NCI-H1417 treated with DMSO at 0.1 percent for 48 hours (cell line): ENCODE measurements at regions not wholly inside any gene's neighbourhood (a gene's known extent, or its start where the extent isn't known, plus 50 kb on each side); places are given as distances from the start of the nearest gene placed in this dataset.

Experiments used
- DNase-seq: peaks from one replicate; lab custom pipeline; 2025; lab: John Stamatoyannopoulos, UW

DNA sequence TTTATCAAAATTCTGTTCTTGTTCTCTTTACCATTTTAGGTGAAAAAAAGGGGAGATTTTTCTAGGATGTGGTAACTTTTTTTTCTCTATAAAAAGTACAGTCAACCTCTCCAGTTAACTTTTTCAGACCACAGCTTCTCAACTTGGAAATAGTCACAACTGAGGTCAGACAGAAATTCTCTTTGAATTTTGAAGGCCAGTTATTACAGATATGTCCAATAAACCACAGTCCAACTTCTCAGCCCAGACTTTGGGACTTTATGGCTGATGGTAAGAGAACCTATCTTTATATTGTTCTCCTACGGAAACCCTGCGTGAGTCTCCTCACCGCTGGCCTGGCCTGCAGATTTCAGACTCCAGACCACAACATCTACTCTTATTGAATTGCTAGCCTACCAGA, 176.7 kb downstream of the DACT1 start:
- no peak for DNase-seq

DNA sequence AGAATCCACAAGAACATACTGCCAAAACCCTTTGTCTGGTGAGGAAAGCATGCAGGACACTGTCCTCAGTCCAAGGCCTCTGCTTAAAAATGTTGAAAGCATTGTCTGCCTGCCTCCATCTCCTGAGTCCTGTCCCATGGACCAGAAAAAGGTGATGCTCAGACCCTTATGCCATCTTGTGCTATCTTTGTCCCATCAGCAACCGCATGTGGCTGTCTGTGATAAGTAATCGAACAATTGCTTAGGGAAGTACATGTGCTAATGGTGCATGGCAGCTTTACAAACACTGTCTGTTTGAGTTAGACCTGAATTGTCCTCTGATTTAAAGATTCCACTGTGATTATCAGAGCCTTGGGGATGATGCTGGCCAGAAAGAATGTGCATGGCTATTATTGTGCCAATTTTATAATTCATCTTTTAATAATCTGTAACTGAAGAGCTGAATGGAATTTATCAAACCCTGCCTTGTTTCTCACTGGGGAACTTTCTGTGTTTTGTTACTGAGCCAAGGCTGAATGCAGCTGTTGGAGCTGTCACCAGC, 177.5 kb downstream of the DACT1 start:
- no peak for DNase-seq

DNA sequence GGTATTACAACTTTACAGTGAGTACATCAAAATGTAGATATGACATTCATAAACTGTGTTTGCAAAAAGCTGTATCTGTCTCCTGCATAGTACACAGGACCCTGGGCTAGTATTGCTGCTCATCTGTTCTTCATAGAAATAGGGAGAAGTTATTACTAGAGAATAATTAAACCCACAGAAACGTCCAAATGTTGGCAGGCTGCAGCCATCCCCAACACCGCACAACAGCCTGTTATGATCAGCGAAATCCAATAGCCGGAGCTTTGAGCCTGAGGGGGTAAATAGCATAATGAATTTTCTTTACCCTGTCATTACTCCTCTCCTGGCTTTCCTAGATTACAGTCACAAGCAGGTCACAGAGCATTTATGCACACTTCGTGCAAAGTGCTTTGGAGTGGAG, 178.0 kb downstream of the DACT1 start:
- DNase-seq, result no peak

DNA sequence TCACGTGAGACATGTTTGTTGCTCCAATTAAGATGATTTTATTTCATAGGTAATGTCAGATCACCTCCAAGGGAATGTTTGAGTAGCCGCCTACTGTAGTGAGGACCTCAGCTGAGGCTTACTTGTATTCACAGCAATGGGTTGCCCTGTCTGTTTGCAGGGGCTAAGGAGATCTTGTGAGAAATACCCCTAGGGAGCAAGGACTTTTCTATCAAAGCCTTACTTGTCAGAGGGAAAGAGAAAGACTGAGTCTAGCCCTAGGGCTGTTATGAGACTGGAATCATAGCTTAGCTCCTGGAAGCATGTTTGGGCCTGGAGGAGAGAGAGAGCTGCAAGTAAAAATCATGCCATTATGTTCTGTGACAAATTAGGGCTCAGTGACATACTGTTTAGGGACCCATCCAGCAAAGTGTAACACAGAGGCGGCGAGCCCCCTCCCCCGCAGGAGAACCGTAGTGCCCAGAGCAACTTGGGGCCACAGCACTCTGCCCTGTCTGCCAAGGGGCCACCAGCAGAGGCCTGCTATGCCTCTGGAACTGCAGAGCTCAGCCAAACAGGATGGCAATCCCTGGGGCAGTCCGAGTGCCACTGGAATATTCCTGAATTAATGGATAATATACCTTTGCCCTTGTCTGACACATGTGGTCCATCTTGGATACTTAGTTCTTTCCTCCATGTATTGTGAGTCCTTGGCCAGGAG, 178.8 kb downstream of the DACT1 start:
- DNase-seq, result no peak

DNA sequence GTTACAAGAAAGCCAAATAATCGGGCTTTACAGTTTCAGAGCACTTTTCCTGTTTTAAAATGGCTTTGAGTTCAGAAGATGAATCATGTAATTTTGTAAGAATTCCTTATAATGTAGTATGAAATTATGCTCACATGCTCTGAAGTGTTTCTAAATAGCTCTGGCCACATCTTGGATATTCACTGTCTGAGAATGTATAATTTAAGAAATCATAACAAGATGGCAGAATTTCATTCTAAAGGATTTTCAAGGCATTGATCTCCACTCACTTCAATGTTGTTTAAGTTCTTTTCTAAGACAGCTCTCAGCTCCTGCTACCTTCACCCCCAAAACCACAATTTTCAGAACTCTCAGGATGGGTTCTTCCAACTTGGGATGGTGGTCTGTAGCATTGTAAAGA, 180.1 kb downstream of the DACT1 start:
- DNase-seq, result no peak

DNA sequence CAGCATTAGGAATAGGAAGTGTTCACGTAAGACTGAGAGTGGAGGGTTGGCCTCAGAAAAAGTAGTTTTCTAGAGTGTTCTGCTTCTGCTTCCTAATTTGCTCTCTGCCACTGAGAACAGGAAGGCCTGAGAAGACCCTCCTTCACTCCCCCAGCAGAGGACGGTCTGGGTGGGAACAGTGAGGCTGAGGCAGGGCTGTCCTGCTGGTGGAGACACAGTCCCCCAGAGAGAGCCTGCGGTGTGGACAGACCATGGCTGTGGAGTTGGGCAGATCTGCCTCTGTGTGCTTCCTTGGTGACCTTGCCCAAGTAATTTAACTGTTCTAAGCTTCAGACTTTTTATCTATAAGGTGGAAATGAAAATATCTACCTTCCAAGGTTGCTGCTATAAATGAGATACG, 182.3 kb downstream of the DACT1 start:
- no peak for DNase-seq

DNA sequence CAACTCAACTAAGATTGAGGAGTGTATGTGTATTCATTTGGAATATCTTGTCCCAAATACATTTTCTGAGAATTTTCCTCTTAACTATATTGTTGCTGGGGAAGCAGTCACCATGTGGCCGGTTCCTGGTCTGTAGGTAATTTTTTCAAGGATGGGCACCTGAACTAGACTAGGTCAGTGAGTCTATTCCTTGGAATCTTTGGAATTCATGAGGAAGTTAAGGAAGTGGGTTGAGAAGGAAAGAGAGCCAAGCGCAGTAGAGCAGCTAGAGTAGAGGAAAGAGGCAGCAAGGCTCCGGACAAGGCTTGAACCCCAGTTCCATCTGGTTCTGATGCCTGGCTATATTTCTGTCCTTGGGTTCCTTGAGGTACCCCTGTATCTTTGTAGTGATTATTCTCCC, 183.7 kb downstream of the DACT1 start:
- no peak for DNase-seq

DNA sequence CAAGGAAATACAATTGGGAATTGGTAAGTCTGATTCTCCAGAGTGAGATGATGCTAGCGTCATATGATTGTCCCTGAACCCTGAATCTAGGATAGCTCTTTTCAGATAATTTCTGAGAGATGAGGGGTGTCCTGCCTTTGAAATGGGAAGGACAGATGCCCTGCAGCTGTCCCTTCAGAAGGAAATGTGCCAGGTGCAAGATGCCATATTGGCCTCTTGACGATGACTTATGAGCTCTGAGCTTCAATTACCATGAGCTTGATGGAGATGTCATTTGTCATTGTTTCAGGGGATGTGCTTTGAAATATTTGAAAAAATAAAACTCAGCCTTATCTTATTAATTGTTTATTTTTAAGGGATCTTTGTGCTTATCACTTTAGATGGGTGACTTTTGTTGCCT, 185.1 kb downstream of the DACT1 start:
- DNase-seq, result peak; percentile 42

DNA sequence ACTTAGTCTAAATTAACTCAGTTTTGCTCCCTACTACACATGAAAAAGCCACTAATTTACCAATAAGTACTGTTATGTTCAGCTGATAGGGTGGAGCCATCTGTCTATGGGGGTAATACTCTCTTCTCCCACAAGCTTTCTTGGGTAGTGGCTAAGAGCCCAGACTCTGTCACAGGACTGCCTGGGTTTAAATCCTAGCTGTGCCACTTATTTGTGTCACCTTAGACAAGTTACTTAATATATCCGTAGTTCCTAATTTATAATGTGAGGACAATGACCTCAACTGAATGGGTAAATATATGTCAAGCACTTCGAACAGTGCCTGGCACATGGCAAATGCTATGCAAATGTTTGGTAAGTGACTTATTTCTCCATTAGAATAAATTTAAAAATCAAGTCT, 185.6 kb downstream of the DACT1 start:
- DNase-seq, result no peak

DNA sequence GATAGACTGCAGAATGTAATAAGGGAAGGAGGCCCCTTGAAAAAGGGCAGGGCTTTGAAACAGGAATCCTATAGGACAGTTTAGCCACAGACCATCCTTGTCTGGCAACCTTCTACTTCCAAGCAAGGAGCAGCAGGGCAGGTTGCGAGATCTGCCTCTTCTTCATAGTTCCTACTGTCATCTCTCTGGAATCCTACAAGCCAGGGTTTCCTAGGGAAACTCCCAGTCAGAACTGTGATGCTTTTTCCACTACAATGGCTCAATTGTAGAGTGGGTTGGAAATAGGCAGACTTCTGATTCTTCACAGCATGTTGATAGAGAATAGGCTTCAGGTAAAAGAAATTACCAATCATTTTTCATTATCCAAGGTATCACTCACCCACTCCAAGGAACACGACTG, 186.3 kb downstream of the DACT1 start:
- DNase-seq, result no peak

DNA sequence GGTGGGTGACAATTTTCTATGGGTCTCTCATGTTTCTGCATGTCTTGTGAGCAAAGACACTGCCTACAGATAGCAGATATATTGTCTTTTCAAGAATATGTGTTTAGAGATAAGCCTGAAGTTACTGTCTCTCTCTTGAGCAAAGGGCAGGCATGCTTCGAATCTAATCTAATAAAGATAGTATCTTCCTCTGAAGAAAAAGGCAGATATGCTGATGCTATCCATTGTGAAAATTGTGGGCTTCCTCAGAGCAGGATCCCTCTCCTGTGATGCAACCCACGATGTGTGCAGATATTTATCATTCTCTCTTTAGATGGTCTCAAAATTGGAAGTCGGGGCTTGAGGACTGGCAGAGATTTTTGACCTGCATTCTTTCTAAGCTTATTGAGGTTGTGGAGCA, 187.0 kb downstream of the DACT1 start:
- no peak for DNase-seq

DNA sequence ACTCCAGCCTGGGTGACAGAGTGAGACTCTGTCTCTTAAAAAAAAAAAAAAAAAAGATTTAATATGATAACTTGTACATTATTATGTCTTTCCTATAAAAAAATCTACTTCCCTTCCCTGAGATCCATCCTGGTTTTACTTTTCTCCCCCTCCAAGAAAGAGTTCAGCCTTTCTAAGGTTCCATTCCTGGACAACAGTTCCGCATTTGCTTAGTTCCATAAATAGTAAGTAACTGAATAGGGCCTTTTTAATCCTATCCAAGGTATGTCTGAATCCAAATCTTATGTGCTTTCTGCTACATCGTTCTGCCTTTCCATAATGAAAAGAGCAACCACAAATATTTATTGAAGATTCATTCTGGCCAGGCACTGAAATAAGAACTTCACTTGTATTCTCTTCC, 187.8 kb downstream of the DACT1 start:
- DNase-seq, result no peak

DNA sequence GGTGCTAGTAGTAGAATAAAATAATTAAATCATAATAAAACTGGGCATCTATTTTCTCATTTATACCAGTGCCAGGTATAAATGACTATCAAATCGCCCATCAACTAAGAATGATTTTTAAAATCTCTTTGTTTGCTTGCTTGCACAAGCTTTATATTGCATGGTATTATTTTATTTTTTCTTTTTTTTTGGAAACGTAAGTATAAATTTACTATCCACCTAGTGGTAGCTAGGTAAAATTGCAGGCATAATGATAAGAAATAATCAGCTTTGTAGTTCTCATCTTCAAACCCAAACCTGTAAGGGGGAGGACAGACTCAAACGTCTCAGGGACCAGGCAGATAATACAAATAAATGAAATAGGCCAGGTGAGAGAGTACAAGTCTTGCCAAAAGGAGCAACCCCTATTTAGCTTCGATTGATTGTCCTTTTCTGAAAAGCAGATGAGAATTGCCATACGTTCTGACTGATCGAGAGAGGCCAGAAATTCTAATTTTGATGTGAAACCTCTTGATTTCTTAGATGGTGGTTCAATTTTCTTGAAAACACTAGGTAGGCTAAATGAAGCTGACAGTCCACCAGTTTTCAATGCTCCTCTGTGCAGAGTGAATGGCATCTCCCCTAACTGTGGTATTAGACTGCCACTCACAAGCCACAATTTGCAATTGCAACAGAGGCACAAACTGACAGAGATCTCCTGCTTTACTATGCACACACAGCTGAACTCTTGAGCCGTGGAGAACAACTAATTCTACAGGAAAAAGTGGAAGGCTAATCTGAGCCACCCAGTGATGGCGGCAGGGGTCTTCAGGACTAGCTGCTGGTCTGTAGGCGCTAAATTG, 189.3 kb downstream of the DACT1 start:
- no peak for DNase-seq

DNA sequence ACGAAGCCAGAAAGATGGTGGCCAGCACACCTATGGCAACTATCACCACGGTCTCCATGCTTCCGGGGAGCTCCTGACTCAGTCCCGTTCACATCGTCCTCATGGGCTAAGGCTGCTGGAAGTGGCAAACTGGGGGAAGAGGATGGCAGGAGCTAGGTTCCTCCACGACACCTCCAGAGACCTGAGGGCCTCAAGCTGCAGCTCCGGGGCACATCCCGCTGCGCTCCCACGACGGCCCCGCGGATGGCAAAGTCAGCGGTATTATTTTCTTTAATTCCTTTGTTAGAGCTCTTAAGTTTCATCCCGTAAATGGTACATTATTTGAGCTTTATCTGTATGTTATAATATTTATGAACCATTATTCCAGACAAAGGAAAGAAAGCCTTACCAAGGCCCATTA, 190.5 kb downstream of the DACT1 start:
- DNase-seq, result no peak

DNA sequence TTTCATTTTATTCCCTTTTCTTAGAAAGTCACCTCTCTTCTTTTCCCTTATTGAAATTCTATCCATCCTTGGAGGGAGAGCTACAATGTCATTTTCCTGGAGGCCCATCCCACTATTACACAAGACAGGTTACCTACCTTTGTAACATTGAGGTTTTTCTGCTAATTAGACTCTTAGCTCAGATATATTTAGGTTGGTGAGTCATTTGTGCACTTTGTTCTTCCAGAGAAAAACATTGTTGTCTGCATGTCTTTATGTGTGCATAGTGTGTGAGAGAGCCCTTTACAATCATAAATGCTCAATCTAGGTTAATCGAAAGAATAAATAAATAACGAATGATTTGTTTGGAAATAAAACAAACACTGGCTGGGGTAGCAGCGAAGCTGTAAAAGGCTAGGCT, 191.8 kb downstream of the DACT1 start:
- DNase-seq, result peak; percentile 38

DNA sequence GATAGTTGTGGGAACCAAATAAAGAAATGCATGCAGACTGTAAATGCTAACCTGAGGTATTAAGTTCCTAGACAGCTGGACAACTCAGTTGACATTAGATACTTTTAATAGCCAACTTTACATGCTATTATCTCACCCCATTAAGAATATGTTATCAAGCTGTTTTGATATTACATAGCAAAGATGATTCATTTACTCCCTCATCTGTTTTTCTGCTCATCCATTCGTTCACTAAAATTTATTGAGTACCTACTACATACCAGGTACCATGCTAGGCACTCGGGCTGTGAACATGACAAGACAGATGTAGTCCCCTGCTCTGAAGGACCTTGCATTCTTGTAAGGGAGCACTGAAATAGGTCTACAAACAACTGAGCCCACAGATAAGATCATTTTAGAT, 192.4 kb downstream of the DACT1 start:
- DNase-seq, result no peak

DNA sequence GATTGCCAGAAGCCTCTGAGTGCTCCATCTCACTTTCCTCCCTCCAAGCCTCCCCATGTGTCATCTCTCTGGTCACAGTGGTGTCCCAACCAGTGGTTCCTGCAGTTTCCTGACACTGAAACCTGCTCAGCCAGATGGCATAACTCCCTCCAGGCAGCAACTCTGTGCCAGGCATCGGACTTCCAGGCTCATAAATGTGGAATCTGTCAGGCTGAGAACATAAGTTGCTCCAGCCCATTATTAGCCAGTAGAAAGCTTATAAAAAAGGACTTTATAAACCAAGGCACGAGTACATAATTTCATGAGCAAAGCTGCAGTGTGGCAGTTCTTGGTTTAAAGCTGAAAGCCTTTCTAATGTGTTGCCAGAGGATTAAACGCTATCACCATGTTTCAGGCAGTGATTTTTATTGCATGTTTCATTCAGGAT, 194.3 kb downstream of the DACT1 start:
- no peak for DNase-seq

DNA sequence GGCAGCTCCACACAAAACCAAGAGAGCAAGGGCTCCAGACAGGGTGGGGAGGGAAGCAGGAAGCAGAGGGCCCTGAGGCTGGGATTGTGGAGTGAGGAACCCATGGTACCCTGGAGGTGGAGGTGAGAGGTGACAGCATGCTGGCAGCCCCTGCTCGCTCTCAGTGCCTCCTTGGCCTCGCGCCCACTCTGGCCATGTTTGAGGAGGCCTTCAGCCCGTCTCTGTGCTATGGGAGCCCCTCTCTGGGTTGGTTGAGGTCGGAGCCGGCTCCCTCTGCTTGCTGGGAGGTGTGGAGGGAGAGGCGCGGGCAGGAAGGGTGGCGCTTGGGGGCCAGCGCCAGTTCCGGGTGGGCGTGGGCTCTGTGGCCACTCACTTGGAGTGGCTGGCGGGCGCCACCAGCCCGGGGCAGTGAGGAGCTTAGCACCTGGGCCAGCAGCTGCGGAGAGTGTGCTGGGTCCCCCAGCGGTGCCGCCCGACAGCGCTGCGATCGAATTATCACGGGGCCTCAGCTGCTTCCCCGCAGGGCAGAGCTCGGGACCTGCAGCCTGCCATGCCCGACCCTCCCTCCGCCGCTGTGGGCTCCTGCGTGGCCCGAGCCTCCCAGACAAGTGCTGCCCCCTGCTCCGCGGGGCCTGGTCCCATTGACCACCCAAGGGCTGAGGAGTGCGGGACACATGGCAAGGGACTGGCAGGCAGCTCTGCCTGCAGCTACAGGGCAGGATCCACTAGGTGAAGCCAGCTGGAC, 196.0 kb downstream of the DACT1 start:
- no peak for DNase-seq

DNA sequence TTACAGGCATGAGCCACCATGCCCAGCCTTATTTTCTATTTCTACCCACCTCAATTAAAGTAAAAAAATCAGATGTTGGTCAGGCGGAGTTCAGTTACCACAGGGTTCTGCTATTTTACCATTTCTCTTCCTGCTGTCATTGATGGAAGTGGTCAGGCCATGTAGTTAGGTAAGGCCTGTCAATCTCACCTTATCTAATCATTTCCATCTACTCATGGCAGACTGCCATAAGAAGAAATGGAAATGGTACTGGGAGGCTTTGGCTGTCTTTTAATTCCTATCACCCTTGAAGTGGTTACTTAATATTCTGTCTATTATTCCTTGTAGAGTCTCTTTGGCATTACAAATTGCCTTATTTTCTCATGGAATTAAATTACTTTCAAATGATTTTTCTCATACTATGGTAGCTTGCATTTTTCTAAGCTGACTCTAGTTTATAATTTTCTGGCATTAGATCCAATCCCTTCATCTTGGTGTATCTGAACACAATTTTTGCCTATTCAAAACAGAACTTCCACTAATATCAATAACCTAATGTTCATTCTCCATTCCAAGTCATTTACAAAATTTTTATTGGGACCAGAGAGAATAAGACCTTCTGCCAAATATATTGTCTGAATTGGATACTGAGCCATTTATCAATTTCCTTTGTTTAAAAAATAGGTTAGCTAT, 198.7 kb downstream of the DACT1 start:
- no peak for DNase-seq

DNA sequence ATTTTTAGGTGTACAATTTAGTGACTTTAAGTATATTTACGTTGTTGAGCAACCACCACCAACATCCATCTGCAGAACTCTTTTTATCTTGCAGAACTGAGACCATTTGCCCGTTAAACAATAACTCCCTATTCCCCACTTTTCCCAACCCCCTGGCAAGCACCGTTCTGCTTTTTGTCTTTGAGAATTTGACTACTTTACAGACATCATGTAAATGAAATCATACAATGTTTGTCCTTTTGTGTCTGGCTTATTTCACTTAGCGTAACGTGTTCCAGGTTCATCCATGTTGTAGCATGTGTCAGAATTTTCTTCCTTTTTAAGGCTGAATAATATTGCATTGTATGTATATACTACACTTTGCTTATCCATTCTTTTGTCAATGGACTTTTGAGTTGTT, 201.5 kb downstream of the DACT1 start:
- DNase-seq, result no peak

DNA sequence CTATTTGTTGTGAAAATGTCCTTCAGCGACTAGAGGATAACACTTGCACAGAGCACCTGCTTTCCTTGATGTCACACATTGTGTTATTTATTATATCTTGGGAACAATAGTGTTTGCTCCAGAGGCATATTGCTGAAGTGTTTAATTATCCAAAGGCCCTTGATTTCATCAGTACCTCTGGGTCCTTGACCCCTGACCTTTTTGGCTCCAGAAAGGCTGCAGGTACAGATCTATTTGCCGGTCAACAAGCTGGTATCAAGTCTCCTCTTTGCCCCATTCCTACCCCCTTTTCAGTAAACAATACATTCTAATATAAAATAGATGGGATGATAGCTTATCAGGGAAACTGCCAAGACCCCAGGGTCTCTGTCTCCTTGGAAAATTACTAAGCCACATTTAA, 206.8 kb downstream of the DACT1 start:
- DNase-seq, result peak; percentile 58
